ENCODE measurements at regions not wholly inside any gene's neighbourhood (a gene's known extent, or its start where the extent isn't known, plus 50 kb on each side); places are given as distances from the start of the nearest gene placed in this dataset.

GRCh38 chr4:33339762-33340161 is 2619.6 kb downstream of the PCDH7 start:
- no peaks in the 10 kb centered on the region for H3K4me1 ChIP-seq
- no peak overlapping the region for H3K4me3 ChIP-seq
- H3K27me3 ChIP-seq, result no peaks in the 10 kb centered on the region
- peaks cover 0 to 27% (median 3%) of the 10 kb centered on the region in 4 donors for H3K9me3 ChIP-seq
- WGBS, 2 donors, result 77 to 89% methylated on average over 3 of the region's 3 CpGs
- no peaks in the 10 kb centered on the region for H3K36me3 ChIP-seq
- TF ChIP-seq, protein P1, sequence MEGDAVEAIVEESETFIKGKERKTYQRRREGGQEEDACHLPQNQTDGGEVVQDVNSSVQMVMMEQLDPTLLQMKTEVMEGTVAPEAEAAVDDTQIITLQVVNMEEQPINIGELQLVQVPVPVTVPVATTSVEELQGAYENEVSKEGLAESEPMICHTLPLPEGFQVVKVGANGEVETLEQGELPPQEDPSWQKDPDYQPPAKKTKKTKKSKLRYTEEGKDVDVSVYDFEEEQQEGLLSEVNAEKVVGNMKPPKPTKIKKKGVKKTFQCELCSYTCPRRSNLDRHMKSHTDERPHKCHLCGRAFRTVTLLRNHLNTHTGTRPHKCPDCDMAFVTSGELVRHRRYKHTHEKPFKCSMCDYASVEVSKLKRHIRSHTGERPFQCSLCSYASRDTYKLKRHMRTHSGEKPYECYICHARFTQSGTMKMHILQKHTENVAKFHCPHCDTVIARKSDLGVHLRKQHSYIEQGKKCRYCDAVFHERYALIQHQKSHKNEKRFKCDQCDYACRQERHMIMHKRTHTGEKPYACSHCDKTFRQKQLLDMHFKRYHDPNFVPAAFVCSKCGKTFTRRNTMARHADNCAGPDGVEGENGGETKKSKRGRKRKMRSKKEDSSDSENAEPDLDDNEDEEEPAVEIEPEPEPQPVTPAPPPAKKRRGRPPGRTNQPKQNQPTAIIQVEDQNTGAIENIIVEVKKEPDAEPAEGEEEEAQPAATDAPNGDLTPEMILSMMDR (IDR thresholded peaks at IDR 0.05), result no peak
- TF ChIP-seq EP300 (IDR thresholded peaks at IDR 0.05), result no peak
- TF ChIP-seq POLR2A (IDR thresholded peaks at IDR 0.05), result no peak
- no peak for DNase-seq (ENCODE audit: low spot score in 2 of 2)
- no peak overlapping the region for H3K27ac ChIP-seq

DNA sequence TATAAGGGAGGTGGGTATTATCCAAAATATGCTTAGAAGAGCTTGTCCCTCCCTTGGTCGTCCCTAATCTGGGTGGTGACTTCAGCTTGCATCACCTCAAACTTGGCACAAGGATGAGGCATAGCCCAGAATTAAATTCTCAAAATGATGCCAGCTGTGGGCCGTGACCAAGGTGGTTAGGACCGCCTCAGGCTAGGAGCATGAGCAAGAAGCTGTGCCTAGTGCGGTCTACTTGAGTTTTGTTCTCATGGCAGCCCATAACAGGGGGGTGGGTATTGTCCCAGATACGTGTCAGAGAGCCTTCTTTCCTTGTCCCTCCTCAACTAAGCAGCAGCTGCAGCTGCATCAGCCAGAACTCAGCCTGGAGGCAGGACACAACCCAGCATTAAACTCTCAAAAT is 2620.0 kb downstream of the PCDH7 start:
- WGBS, 2 donors, result 88 to 89% methylated on average over 5 of the region's 5 CpGs
- Histone ChIP-seq H3K36me3 (no peaks in the 10 kb centered on the region), H3K27ac (no peak overlapping the region), H3K4me3 (no peak overlapping the region), H3K4me1 (no peaks in the 10 kb centered on the region), H3K9me3 (peaks cover 0 to 27% (median 3%) of the 10 kb centered on the region in 4 donors), H3K27me3 (no peaks in the 10 kb centered on the region)
- TF ChIP-seq EP300 (IDR thresholded peaks at IDR 0.05), result no peak
- TF ChIP-seq, protein P1 (IDR thresholded peaks at IDR 0.05), result no peak
- no peak for TF ChIP-seq POLR2A (IDR thresholded peaks at IDR 0.05)
- no peak for DNase-seq (ENCODE audit: low spot score in 2 of 2)

- no peak for DNase-seq (ENCODE audit: low spot score in 2 of 2)
- 80 to 88% methylated on average over 1 of the region's 1 CpG for WGBS, 2 donors
- no peaks in the 10 kb centered on the region for H3K36me3 ChIP-seq
- no peak for TF ChIP-seq EP300 (IDR thresholded peaks at IDR 0.05)
- TF ChIP-seq POLR2A (IDR thresholded peaks at IDR 0.05), result no peak
- TF ChIP-seq, protein P1 (IDR thresholded peaks at IDR 0.05), result no peak
- no peaks in the 10 kb centered on the region for H3K4me1 ChIP-seq
- no peak overlapping the region for H3K4me3 ChIP-seq
- no peak overlapping the region for H3K27ac ChIP-seq
- H3K9me3 ChIP-seq, result no peaks in the 10 kb centered on the region
- no peaks in the 10 kb centered on the region for H3K27me3 ChIP-seq
Observed at GRCh38 chr4:33349376-33349775, 2629.2 kb downstream of the PCDH7 start.

DNA sequence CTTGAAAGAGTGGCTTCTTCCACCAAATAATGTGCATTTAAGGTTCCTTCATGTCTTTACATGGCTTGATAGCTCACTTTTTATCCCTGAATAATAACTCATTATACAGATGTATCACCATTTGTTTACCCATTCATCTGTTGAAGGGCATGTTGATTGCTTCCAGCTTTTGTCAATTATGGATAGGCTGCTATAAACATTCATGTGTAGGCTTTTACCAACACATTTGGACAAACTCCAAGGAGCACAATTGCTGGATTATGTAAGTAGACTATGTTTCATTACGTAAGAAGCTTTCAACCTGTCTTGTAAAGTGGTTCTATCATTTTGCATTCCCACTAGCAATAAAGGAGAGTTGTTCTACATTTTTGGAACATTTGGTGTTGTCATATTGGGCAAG is 2637.0 kb downstream of the PCDH7 start:
- H3K4me1 ChIP-seq, result no peaks in the 10 kb centered on the region
- no peaks in the 10 kb centered on the region for H3K27me3 ChIP-seq
- no peak for DNase-seq (ENCODE audit: low spot score in 2 of 2)
- no peak overlapping the region for H3K4me3 ChIP-seq
- TF ChIP-seq POLR2A (IDR thresholded peaks at IDR 0.05), result no peak
- no peak for TF ChIP-seq EP300 (IDR thresholded peaks at IDR 0.05)
- TF ChIP-seq, protein P1 (IDR thresholded peaks at IDR 0.05), result no peak
- H3K27ac ChIP-seq, result no peak overlapping the region
- no peaks in the 10 kb centered on the region for H3K36me3 ChIP-seq
- H3K9me3 ChIP-seq, result no peaks in the 10 kb centered on the region
- 41 to 55% methylated on average over 1 of the region's 1 CpG for WGBS, 2 donors

DNA sequence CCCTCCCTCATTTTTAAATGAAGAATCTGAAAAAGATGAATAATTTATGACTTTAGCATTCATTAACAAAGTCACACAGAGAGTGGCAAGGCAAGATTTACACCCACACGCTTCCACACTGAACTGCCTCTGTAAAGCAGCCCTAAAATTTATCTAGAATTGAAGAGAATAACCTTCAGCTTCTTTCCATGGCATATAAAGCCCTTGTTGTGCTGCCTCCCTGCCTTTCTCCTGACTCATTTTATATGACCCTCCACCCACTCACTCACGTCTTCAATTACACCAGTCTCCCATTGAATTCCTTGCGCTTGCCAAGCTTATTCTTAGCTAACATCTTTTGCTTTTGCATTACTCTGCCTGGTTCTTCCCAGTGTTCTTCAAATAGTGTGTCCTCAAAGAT is 2649.3 kb downstream of the PCDH7 start:
- no peak for DNase-seq (ENCODE audit: low spot score in 2 of 2)
- Histone ChIP-seq H3K36me3 (no peaks in the 10 kb centered on the region), H3K27ac (no peak overlapping the region), H3K4me1 (no peaks in the 10 kb centered on the region), H3K9me3 (peaks cover 0 to 17% (median 0%) of the 10 kb centered on the region in 4 donors), H3K27me3 (no peaks in the 10 kb centered on the region), H3K4me3 (no peak overlapping the region)
- no peak for TF ChIP-seq POLR2A (IDR thresholded peaks at IDR 0.05)
- TF ChIP-seq, protein P1 (IDR thresholded peaks at IDR 0.05), result no peak
- no peak for TF ChIP-seq EP300 (IDR thresholded peaks at IDR 0.05)
- 25 to 32% methylated on average over 3 of the region's 3 CpGs for WGBS, 2 donors
